CD14-positive monocyte (primary cell): ENCODE measurements at regions not wholly inside any gene's neighbourhood (a gene's known extent, or its start where the extent isn't known, plus 50 kb on each side); places are given as distances from the start of the nearest gene placed in this dataset.
"Not testable (repeated sequence)": the region's sequence is repeated elsewhere in the genome, so short reads cannot be mapped to it uniquely, and the experiment has no call there.

Experiments used
- DNase-seq, 3 donors: peaks; one replicate each; pipeline ENCODE4 v3.0.0-alpha.2; 2011 to 2022
- H2AFZ ChIP-seq: 2 replicates; pipeline ENCODE4 v1.6.0; 2012; ENCODE audit warnings: mild to moderate bottlenecking, low read depth, low read length, inconsistent platforms; ENCODE audit not compliant: insufficient read depth, poor library complexity, severe bottlenecking
- H3K27ac ChIP-seq, 2 donors: 1 replicate in 1 of 2; 2 replicates in 1 of 2; pipeline ENCODE4 v1.5.1; 2012 to 2013; ENCODE audit warnings: low read length in 2 of 2, control low read depth in 1 of 2, inconsistent platforms in 1 of 2, low read depth in 1 of 2, mild to moderate bottlenecking in 1 of 2
- H3K27me3 ChIP-seq, 2 donors: one replicate each; pipeline versions ENCODE4 v1.6.0 to v1.6.1; 2011 to 2013; ENCODE audit warnings: low read length in 2 of 2; ENCODE audit not compliant: control insufficient read depth in 2 of 2, insufficient read depth in 2 of 2
- H3K36me3 ChIP-seq, 2 donors: replicated peaks in 1 of 2; 1 replicate in 1 of 2; 2 replicates in 1 of 2; pipeline versions ENCODE4 v1.5.1 to v1.6.1; 2012 to 2013; ENCODE audit warnings: low read length in 2 of 2, control low read depth in 1 of 2, inconsistent platforms in 1 of 2, mild to moderate bottlenecking in 1 of 2; ENCODE audit not compliant: insufficient read depth in 2 of 2, control insufficient read depth in 1 of 2
- H3K4me1 ChIP-seq, 2 donors: 1 replicate in 1 of 2; 2 replicates in 1 of 2; pipeline versions ENCODE4 v1.5.1 to v1.6.1; 2012 to 2013; ENCODE audit warnings: low read length in 2 of 2, control low read depth in 1 of 2, inconsistent platforms in 1 of 2, mild to moderate bottlenecking in 1 of 2, moderate library complexity in 1 of 2; ENCODE audit not compliant: insufficient read depth in 2 of 2, control insufficient read depth in 1 of 2
- H3K4me2 ChIP-seq: replicated peaks from 2 replicates; pipeline ENCODE3; 2012; ENCODE audit warnings: low read length, moderate library complexity, mild to moderate bottlenecking; ENCODE audit not compliant: poor library complexity, severe bottlenecking; ENCODE audit errors: extremely low read depth
- H3K4me3 ChIP-seq, 3 experiments: fragments of 200-600 bp in 1 of 3; sonication (generic) in 1 of 3; replicated peaks in 1 of 3; 1 replicate in 2 of 3; 2 replicates in 1 of 3; pipeline ENCODE4 v1.5.1; 2011 to 2013; ENCODE audit warnings: low read length in 3 of 3, mild to moderate bottlenecking in 3 of 3, control low read depth in 2 of 3, low read depth in 2 of 3, inconsistent platforms in 1 of 3, moderate library complexity in 1 of 3
- H3K79me2 ChIP-seq: 2 replicates; pipeline ENCODE4 v1.6.0; 2012; ENCODE audit warnings: mild to moderate bottlenecking, control low read depth, inconsistent platforms, low read length, moderate library complexity; ENCODE audit not compliant: insufficient read depth
- H3K9ac ChIP-seq: 2 replicates; pipeline ENCODE4 v1.6.0; 2017; ENCODE audit warnings: low read length, mild to moderate bottlenecking; ENCODE audit not compliant: insufficient read depth, poor library complexity, severe bottlenecking
- H3K9me3 ChIP-seq, 2 donors: replicated peaks in 1 of 2; 1 replicate in 1 of 2; 2 replicates in 1 of 2; pipeline versions ENCODE4 v1.5.1 to v1.6.1; 2012 to 2013; ENCODE audit warnings: low read length in 2 of 2, control low read depth in 1 of 2; ENCODE audit not compliant: control insufficient read depth in 1 of 2, insufficient read depth in 1 of 2
- H4K20me1 ChIP-seq: 2 replicates; pipeline ENCODE4 v1.6.0; 2012; ENCODE audit warnings: mild to moderate bottlenecking, low read length, control low read depth, moderate library complexity; ENCODE audit not compliant: insufficient read depth
- H3K27ac Mint-ChIP-seq, 7 donors: one replicate each; pipeline ENCODE4 v1.8.0; 2020; ENCODE audit warnings: mild to moderate bottlenecking in 7 of 7, mixed read lengths in 7 of 7, moderate library complexity in 6 of 7, inconsistent platforms in 2 of 7
- H3K27me3 Mint-ChIP-seq, 3 donors: one replicate each; pipeline ENCODE4 v1.8.0; 2021 to 2022; ENCODE audit warnings: low read depth in 3 of 3, mild to moderate bottlenecking in 3 of 3, mixed read lengths in 3 of 3, moderate library complexity in 3 of 3, inconsistent platforms in 1 of 3
- H3K36me3 Mint-ChIP-seq, 2 donors: one replicate each; pipeline ENCODE4 v1.8.0; 2020; ENCODE audit warnings: mixed read lengths in 2 of 2, inconsistent platforms in 1 of 2, mild to moderate bottlenecking in 1 of 2
- H3K4me1 Mint-ChIP-seq: one replicate; pipeline ENCODE4 v1.8.0; 2020; ENCODE audit warnings: mild to moderate bottlenecking, mixed read lengths
- H3K4me3 Mint-ChIP-seq, 2 donors: one replicate each; pipeline ENCODE4 v1.8.0; 2020; ENCODE audit warnings: mild to moderate bottlenecking in 2 of 2, mixed read lengths in 2 of 2, moderate library complexity in 1 of 2
- H3K9me3 Mint-ChIP-seq, 7 donors: one replicate each; pipeline ENCODE4 v1.8.0; 2020 to 2022; ENCODE audit warnings: mixed read lengths in 7 of 7, mild to moderate bottlenecking in 6 of 7, moderate library complexity in 6 of 7, inconsistent platforms in 2 of 7
- CTCF ChIP-seq: fragments of 200-600 bp; IDR thresholded peaks from one replicate; pipeline ENCODE4 v1.8.0; 2022; ENCODE audit warnings: antibody characterized with exemption, mild to moderate bottlenecking
- WGBS: methylation state at CpG from one replicate; pipeline ENCODE4 v1.1.5; 2013; ENCODE audit warnings: missing lambda C conversion rate; ENCODE audit not compliant: insufficient coverage; 5-methylcytosine and 5-hydroxymethylcytosine counted together
- intact Hi-C, 2 donors: fragments of 100-400 bp; cut with micrococcal nuclease; formaldehyde crosslinking; loops; one replicate each; pipeline versions ENCODE4 v1.15.0 to v1.15.1; 2023

- H3K79me2 ChIP-seq = no peaks in the 10 kb centered on the region
- Mint-ChIP-seq H3K4me1 (no peaks in the 10 kb centered on the region), H3K27ac (no peak overlapping the region), H3K27me3 (peaks cover 0 to 2% (median 0%) of the 10 kb centered on the region in 3 donors), H3K36me3 (no peaks in the 10 kb centered on the region), H3K4me3 (no peak overlapping the region), H3K9me3 (peaks cover 1 to 8% (median 4%) of the 10 kb centered on the region in 7 donors)
- no peak for TF ChIP-seq CTCF
- H3K9me3 ChIP-seq = peaks cover 0 to 1% of the 10 kb centered on the region in 2 donors
- H3K4me2 ChIP-seq = no peak overlapping the region
- H2AFZ ChIP-seq = no peak overlapping the region
- H3K27me3 ChIP-seq = no peaks in the 10 kb centered on the region
- no peak for DNase-seq
- H3K27ac ChIP-seq = no peak overlapping the region
- H3K36me3 ChIP-seq = no peaks in the 10 kb centered on the region
- no peak overlapping the region for H3K4me3 ChIP-seq
- no peak overlapping the region for H3K9ac ChIP-seq
- no peaks in the 10 kb centered on the region for H3K4me1 ChIP-seq
- intact Hi-C loops = no loop called here
- H4K20me1 ChIP-seq = no peaks in the 10 kb centered on the region
These were observed 519.3 kb upstream of the PFKP start for GRCh38 chr10:2548071-2548470.

GRCh38 chr10:2547606-2548005 is 519.7 kb upstream of the PFKP start:
- intact Hi-C loops = no loop called here

GRCh38 chr10:2546894-2547293 is 520.5 kb upstream of the PFKP start:
- H3K27ac ChIP-seq, H4K20me1 ChIP-seq, DNase-seq, H3K27me3 Mint-ChIP-seq, H3K4me1 ChIP-seq, H3K4me3 ChIP-seq, H3K9me3 ChIP-seq, H3K9ac ChIP-seq, H3K4me1 Mint-ChIP-seq, intact Hi-C loops, H3K36me3 Mint-ChIP-seq, H3K27me3 ChIP-seq, H2AFZ ChIP-seq, H3K27ac Mint-ChIP-seq, H3K4me2 ChIP-seq, H3K36me3 ChIP-seq, H3K79me2 ChIP-seq, H3K9me3 Mint-ChIP-seq, H3K4me3 Mint-ChIP-seq: not testable (repeated sequence)
- WGBS = no CpG with 5 or more reads among the region's 3 CpGs

More at GRCh38 chr10:2547606-2548005, 519.7 kb upstream of the PFKP start:
- H3K4me2 ChIP-seq = no peak overlapping the region
- Mint-ChIP-seq H3K9me3 (peaks cover 1 to 8% (median 3%) of the 10 kb centered on the region in 7 donors), H3K4me3 (no peak overlapping the region), H3K27ac (no peak overlapping the region), H3K36me3 (no peaks in the 10 kb centered on the region), H3K4me1 (no peaks in the 10 kb centered on the region), H3K27me3 (peaks cover 0 to 2% (median 0%) of the 10 kb centered on the region in 3 donors)
- H3K27ac ChIP-seq = no peak overlapping the region
- TF ChIP-seq CTCF = no peak
- no peak overlapping the region for H3K4me3 ChIP-seq
- H3K79me2 ChIP-seq = no peaks in the 10 kb centered on the region
- H3K27me3 ChIP-seq = no peaks in the 10 kb centered on the region
- no peaks in the 10 kb centered on the region for H3K9me3 ChIP-seq
- no CpG with 5 or more reads among the region's 4 CpGs for WGBS
- no peaks in the 10 kb centered on the region for H3K4me1 ChIP-seq
- no peak overlapping the region for H3K9ac ChIP-seq
- no peak overlapping the region for H2AFZ ChIP-seq
- DNase-seq = no peak
- H4K20me1 ChIP-seq = no peaks in the 10 kb centered on the region
- H3K36me3 ChIP-seq = no peaks in the 10 kb centered on the region
